T-cell (primary cell): ENCODE measurements at regions not wholly inside any gene's neighbourhood (a gene's known extent, or its start where the extent isn't known, plus 50 kb on each side); places are given as distances from the start of the nearest gene placed in this dataset.
"Not testable (repeated sequence)": the region's sequence is repeated elsewhere in the genome, so short reads cannot be mapped to it uniquely, and the experiment has no call there.

Source experiments
- ATAC-seq, 4 experiments: fragments of 200-7000 bp in 3 of 4; fragments of 150-1000 bp in 1 of 4; cut with Tn5 transposase; replicated peaks in 1 of 4; 1 replicate in 3 of 4; 2 replicates in 1 of 4; pipeline ENCODE4 v1.10.0; 2021; ENCODE audit warnings: moderate library complexity in 3 of 4, mild to moderate bottlenecking in 2 of 4, moderate number of reproducible peaks in 1 of 4
- CTCF ChIA-PET, 2 donors: fragments of 300-600 bp; sonication (Branson Sonifier 250); formaldehyde crosslinking; loops; one replicate each; lab custom pipeline; 2022; ENCODE audit warnings: antibody characterized with exemption in 2 of 2; lab: Charles Lee
- POLR2A ChIA-PET, 2 donors: fragments of 300-600 bp; sonication (Branson Sonifier 250); formaldehyde crosslinking; loops; one replicate each; lab custom pipeline; 2022; ENCODE audit warnings: antibody characterized with exemption in 2 of 2; lab: Charles Lee
- DNase-seq, 35 experiments: peaks; one replicate each; pipeline versions ENCODE4 v3.0.0 to v3.0.0-alpha.2; 2013 to 2023
- H3K27ac ChIP-seq: one replicate; pipeline ENCODE4 v1.5.1; 2013; ENCODE audit warnings: low read length
- H3K27me3 ChIP-seq, 2 experiments: replicated peaks in 1 of 2; 1 replicate in 1 of 2; 2 replicates in 1 of 2; pipeline versions ENCODE4 v1.6.1 to v1.7.0; 2013; ENCODE audit warnings: low read length in 1 of 2, mixed read lengths in 1 of 2; ENCODE audit not compliant: control insufficient read depth in 2 of 2, insufficient read depth in 2 of 2; ENCODE audit errors: extremely low read depth in 1 of 2
- H3K36me3 ChIP-seq, 2 donors: 1 replicate in 1 of 2; 2 replicates in 1 of 2; pipeline versions ENCODE4 v1.6.1 to v1.7.0; 2013; ENCODE audit warnings: low read length in 1 of 2; ENCODE audit not compliant: control insufficient read depth in 2 of 2, insufficient read depth in 1 of 2; ENCODE audit errors: extremely low read depth in 1 of 2
- H3K4me1 ChIP-seq, 2 experiments: 1 replicate in 1 of 2; 2 replicates in 1 of 2; pipeline versions ENCODE4 v1.6.1 to v1.7.0; 2013; ENCODE audit warnings: low read length in 2 of 2, mixed read lengths in 1 of 2; ENCODE audit not compliant: insufficient read depth in 2 of 2, control insufficient read depth in 1 of 2; ENCODE audit errors: extremely low read depth in 1 of 2
- H3K4me3 ChIP-seq, 2 donors: 1 replicate in 1 of 2; 2 replicates in 1 of 2; pipeline versions ENCODE4 v1.5.1 to v1.7.0; 2013; ENCODE audit warnings: mild to moderate bottlenecking in 2 of 2, low read length in 1 of 2, moderate library complexity in 1 of 2; ENCODE audit not compliant: control insufficient read depth in 1 of 2; ENCODE audit errors: extremely low read depth in 1 of 2
- H3K9me3 ChIP-seq: 2 replicates; pipeline ENCODE4 v1.7.0; 2013
- H3K27ac Mint-ChIP-seq, 2 donors: one replicate each; pipeline ENCODE4 v1.8.0; 2020 to 2021; ENCODE audit warnings: mild to moderate bottlenecking in 2 of 2, mixed read lengths in 2 of 2
- H3K27me3 Mint-ChIP-seq, 2 donors: one replicate each; pipeline ENCODE4 v1.8.0; 2021 to 2022; ENCODE audit warnings: mixed read lengths in 2 of 2
- H3K36me3 Mint-ChIP-seq: one replicate; pipeline ENCODE4 v1.8.0; 2021; ENCODE audit warnings: mixed read lengths
- H3K4me1 Mint-ChIP-seq, 3 donors: one replicate each; pipeline ENCODE4 v1.8.0; 2020 to 2022; ENCODE audit warnings: mixed read lengths in 3 of 3, mild to moderate bottlenecking in 1 of 3
- H3K4me3 Mint-ChIP-seq, 3 donors: one replicate each; pipeline ENCODE4 v1.8.0; 2020 to 2022; ENCODE audit warnings: mild to moderate bottlenecking in 3 of 3, mixed read lengths in 3 of 3, moderate library complexity in 3 of 3
- H3K9me3 Mint-ChIP-seq, 3 donors: one replicate each; pipeline ENCODE4 v1.8.0; 2020 to 2022; ENCODE audit warnings: mixed read lengths in 3 of 3
- WGBS: methylation state at CpG from one replicate; pipeline ENCODE4 v1.1.5; 2013; ENCODE audit warnings: missing lambda C conversion rate; ENCODE audit not compliant: insufficient coverage; 5-methylcytosine and 5-hydroxymethylcytosine counted together

GRCh38 chr5:118590806-118591205, 397.5 kb downstream of the DTWD2 start:
- POLR2A ChIA-PET: no interaction called here
- CTCF ChIA-PET: no interaction called here
- H3K27me3 ChIP-seq: no peaks in the 10 kb centered on the region
- no peaks in the 10 kb centered on the region for H3K9me3 Mint-ChIP-seq
- WGBS: 88% methylated on average over 2 of the region's 2 CpGs
- H3K27ac Mint-ChIP-seq: no peak overlapping the region
- H3K27ac ChIP-seq: no peak overlapping the region
- H3K9me3 ChIP-seq: no peaks in the 10 kb centered on the region
- no peaks in the 10 kb centered on the region for H3K36me3 ChIP-seq
- no peaks in the 10 kb centered on the region for H3K4me1 ChIP-seq
- no peaks in the 10 kb centered on the region for H3K36me3 Mint-ChIP-seq
- no peaks in the 10 kb centered on the region for H3K4me1 Mint-ChIP-seq
- H3K4me3 Mint-ChIP-seq: no peak overlapping the region
- H3K27me3 Mint-ChIP-seq: peaks cover 1 to 6% of the 10 kb centered on the region in 2 donors
- ATAC-seq (no peak), DNase-seq (no peak)
- H3K4me3 ChIP-seq: no peak overlapping the region

GRCh38 chr5:118580949-118581348, 407.4 kb downstream of the DTWD2 start:
- no peaks in the 10 kb centered on the region for H3K27me3 ChIP-seq
- H3K4me3 ChIP-seq: no peak overlapping the region
- H3K4me1 Mint-ChIP-seq: no peaks in the 10 kb centered on the region
- H3K36me3 Mint-ChIP-seq: no peaks in the 10 kb centered on the region
- H3K27me3 Mint-ChIP-seq: no peaks in the 10 kb centered on the region
- no peaks in the 10 kb centered on the region for H3K4me1 ChIP-seq
- H3K4me3 Mint-ChIP-seq: no peak overlapping the region
- no peaks in the 10 kb centered on the region for H3K36me3 ChIP-seq
- no peak overlapping the region for H3K27ac Mint-ChIP-seq
- POLR2A ChIA-PET: no interaction called here
- no peak for ATAC-seq
- CTCF ChIA-PET: no interaction called here
- no CpG with 5 or more reads among the region's 5 CpGs for whole genome bisulfite sequencing
- DNase-seq: no peak
- no peaks in the 10 kb centered on the region for H3K9me3 ChIP-seq
- H3K27ac ChIP-seq: no peak overlapping the region
- peaks cover 0 to 4% (median 0%) of the 10 kb centered on the region in 3 donors for H3K9me3 Mint-ChIP-seq

GRCh38 chr5:118578093-118578492, 410.3 kb downstream of the DTWD2 start:
- DNase-seq (no peak), ATAC-seq (no peak)
- 90% methylated on average over 2 of the region's 3 CpGs for WGBS
- Mint-ChIP-seq H3K4me3 (no peak overlapping the region), H3K9me3 (peaks cover 0 to 11% (median 0%) of the 10 kb centered on the region in 3 donors), H3K36me3 (no peaks in the 10 kb centered on the region), H3K27ac (no peak overlapping the region), H3K27me3 (no peaks in the 10 kb centered on the region), H3K4me1 (no peaks in the 10 kb centered on the region)
- Histone ChIP-seq H3K27ac (no peak overlapping the region), H3K4me1 (no peaks in the 10 kb centered on the region), H3K27me3 (no peaks in the 10 kb centered on the region), H3K4me3 (no peak overlapping the region), H3K9me3 (no peaks in the 10 kb centered on the region), H3K36me3 (no peaks in the 10 kb centered on the region)
- POLR2A ChIA-PET: no interaction called here
- CTCF ChIA-PET: no interaction called here

GRCh38 chr5:118577621-118578020, 410.7 kb downstream of the DTWD2 start:
- Mint-ChIP-seq H3K36me3 (no peaks in the 10 kb centered on the region), H3K4me3 (no peak overlapping the region), H3K27ac (no peak overlapping the region), H3K4me1 (no peaks in the 10 kb centered on the region), H3K9me3 (peaks cover 0 to 11% (median 0%) of the 10 kb centered on the region in 3 donors), H3K27me3 (no peaks in the 10 kb centered on the region)
- ChIA-PET POLR2A (no interaction called here), CTCF (no interaction called here)
- no CpG with 5 or more reads among the region's 1 CpG for WGBS
- Histone ChIP-seq H3K27ac (no peak overlapping the region), H3K27me3 (no peaks in the 10 kb centered on the region), H3K4me1 (no peaks in the 10 kb centered on the region), H3K4me3 (no peak overlapping the region), H3K36me3 (no peaks in the 10 kb centered on the region), H3K9me3 (no peaks in the 10 kb centered on the region)
- DNase-seq: no peak
- no peak for ATAC-seq

- H3K27ac ChIP-seq, H3K4me3 Mint-ChIP-seq, H3K9me3 ChIP-seq, H3K27ac Mint-ChIP-seq, H3K36me3 ChIP-seq, H3K4me3 ChIP-seq, H3K27me3 ChIP-seq, H3K4me1 ChIP-seq, H3K36me3 Mint-ChIP-seq, DNase-seq, CTCF ChIA-PET, H3K27me3 Mint-ChIP-seq, ATAC-seq, H3K4me1 Mint-ChIP-seq, H3K9me3 Mint-ChIP-seq, POLR2A ChIA-PET: not testable (repeated sequence)
- WGBS: no CpG with 5 or more reads among the region's 2 CpGs
Measured at GRCh38 chr5:118570276-118570675, 418.1 kb downstream of the DTWD2 start.

- ATAC-seq, H3K36me3 Mint-ChIP-seq, POLR2A ChIA-PET, H3K4me1 Mint-ChIP-seq, CTCF ChIA-PET, H3K27me3 Mint-ChIP-seq, H3K4me3 ChIP-seq, H3K27ac ChIP-seq, H3K9me3 ChIP-seq, H3K4me1 ChIP-seq, H3K36me3 ChIP-seq, H3K27me3 ChIP-seq, H3K27ac Mint-ChIP-seq, H3K4me3 Mint-ChIP-seq, DNase-seq, H3K9me3 Mint-ChIP-seq: not testable (repeated sequence)
- no CpG with 5 or more reads among the region's 1 CpG for WGBS
Measured at GRCh38 chr5:118569596-118569995, 418.8 kb downstream of the DTWD2 start.

GRCh38 chr5:118565335-118565971, 422.9 kb downstream of the DTWD2 start:
- Histone ChIP-seq H3K27me3 (no peaks in the 10 kb centered on the region), H3K27ac (no peak overlapping the region), H3K4me1 (no peaks in the 10 kb centered on the region), H3K9me3 (no peaks in the 10 kb centered on the region), H3K4me3 (no peak overlapping the region), H3K36me3 (no peaks in the 10 kb centered on the region)
- H3K36me3 Mint-ChIP-seq: no peaks in the 10 kb centered on the region
- no peaks in the 10 kb centered on the region for H3K9me3 Mint-ChIP-seq
- POLR2A ChIA-PET: no interaction called here
- no peaks in the 10 kb centered on the region for H3K27me3 Mint-ChIP-seq
- DNase-seq: no peak
- CTCF ChIA-PET: no interaction called here
- H3K4me3 Mint-ChIP-seq: no peak overlapping the region
- 81% methylated on average over 8 of the region's 12 CpGs for WGBS
- no peaks in the 10 kb centered on the region for H3K4me1 Mint-ChIP-seq
- ATAC-seq: no peak
- H3K27ac Mint-ChIP-seq: no peak overlapping the region
